H1 (cell line): ENCODE measurements at regions not wholly inside any gene's neighbourhood (a gene's known extent, or its start where the extent isn't known, plus 50 kb on each side); places are given as distances from the start of the nearest gene placed in this dataset.

Source experiments
- CHD1 ChIP-seq: IDR thresholded peaks from 2 replicates; pipeline ENCODE4 v1.6.1; 2012; ENCODE audit warnings: low read depth, low read length, improper control_type of control experiment
- CTCF ChIP-seq, 3 experiments: IDR thresholded peaks; 1 replicate in 2 of 3; 2 replicates in 1 of 3; pipeline versions ENCODE4 v1.5.1 to v1.6.1; 2011; ENCODE audit warnings: low read length in 3 of 3, mild to moderate bottlenecking in 3 of 3, inconsistent platforms in 2 of 3, low read depth in 1 of 3, moderate library complexity in 1 of 3; ENCODE audit not compliant: insufficient read depth in 1 of 3; ENCODE audit errors: control extremely low read depth in 1 of 3
- E2F6 ChIP-seq: IDR thresholded peaks from 2 replicates; pipeline ENCODE4 v1.6.1; 2012; ENCODE audit warnings: inconsistent platforms
- EZH2 ChIP-seq: fragments of 200-600 bp; sonication (generic); IDR thresholded peaks from 2 replicates; pipeline ENCODE4 v1.7.1; 2012; ENCODE audit warnings: low read depth, mild to moderate bottlenecking, moderate library complexity, low read length, inconsistent platforms; ENCODE audit not compliant: severe bottlenecking
- HDAC2 ChIP-seq, 2 experiments: fragments of 300-600 bp in 1 of 2; sonication (generic) in 1 of 2; IDR thresholded peaks; 2 replicates each; pipeline ENCODE4 v1.6.1; 2011 to 2012; ENCODE audit warnings: low read depth in 2 of 2, low read length in 2 of 2, mild to moderate bottlenecking in 2 of 2, moderate library complexity in 2 of 2, borderline replicate concordance in 1 of 2, inconsistent platforms in 1 of 2
- HDAC6 ChIP-seq: IDR thresholded peaks from one replicate; pipeline ENCODE4 v1.7.1; 2012; ENCODE audit warnings: low read depth, mild to moderate bottlenecking, inconsistent platforms, low read length, moderate library complexity
- POLR2A ChIP-seq, 2 experiments: IDR thresholded peaks; 1 replicate in 1 of 2; 2 replicates in 1 of 2; pipeline ENCODE4 v1.6.1; 2011; ENCODE audit warnings: low read depth in 2 of 2, low read length in 2 of 2, mild to moderate bottlenecking in 2 of 2; ENCODE audit errors: control extremely low read depth in 1 of 2
- SUZ12 ChIP-seq: fragments of 200-600 bp; sonication (generic); IDR thresholded peaks from 2 replicates; pipeline ENCODE4 v1.6.1; 2012; ENCODE audit warnings: mild to moderate bottlenecking, inconsistent platforms, low read length, moderate library complexity, mixed read lengths

- no peak for TF ChIP-seq E2F6
- no peak for TF ChIP-seq HDAC2 (IDR thresholded peaks at IDR 0.05; ENCODE audit: borderline replicate concordance in 1 of 2, low read depth in 2 of 2, low read length in 2 of 2)
- no peak for TF ChIP-seq EZH2
- no peak for TF ChIP-seq CTCF (IDR thresholded peaks at IDR 0.05; ENCODE audit: control extremely low read depth in 1 of 3, insufficient read depth in 1 of 3, low read depth in 1 of 3, low read length in 3 of 3)
- TF ChIP-seq POLR2A (IDR thresholded peaks at IDR 0.05; ENCODE audit: control extremely low read depth in 1 of 2, low read depth in 2 of 2, low read length in 2 of 2) = no peak
- TF ChIP-seq SUZ12 = no peak
- TF ChIP-seq HDAC6 = no peak
- no peak for TF ChIP-seq CHD1
Measured at GRCh38 chr10:15444105-15445005, 73.3 kb upstream of the FAM171A1 start.
